Right lobe of liver (tissue), 4 donors: ENCODE measurements at regions not wholly inside any gene's neighbourhood (a gene's known extent, or its start where the extent isn't known, plus 50 kb on each side); places are given as distances from the start of the nearest gene placed in this dataset.

Source experiments
- CTCF ChIP-seq, 4 donors: fragments of 200-600 bp in 3 of 4; fragments of 450-650 bp in 1 of 4; IDR thresholded peaks; one replicate each; pipeline versions ENCODE4 v1.5.1 to v1.8.0; 2016 to 2022; ENCODE audit warnings: antibody characterized with exemption in 4 of 4, mild to moderate bottlenecking in 2 of 4
- POLR2A ChIP-seq: fragments of 450-650 bp; IDR thresholded peaks from one replicate; pipeline ENCODE4 v1.6.1; 2017; ENCODE audit warnings: antibody characterized with exemption, mild to moderate bottlenecking
- donor health status: DM: no; HTN: no; CAD: no.
- donor health status: DM: no; HTN: no; CAD: no.
- donor health status: DM: no; HTN: yes; CAD: no.

DNA sequence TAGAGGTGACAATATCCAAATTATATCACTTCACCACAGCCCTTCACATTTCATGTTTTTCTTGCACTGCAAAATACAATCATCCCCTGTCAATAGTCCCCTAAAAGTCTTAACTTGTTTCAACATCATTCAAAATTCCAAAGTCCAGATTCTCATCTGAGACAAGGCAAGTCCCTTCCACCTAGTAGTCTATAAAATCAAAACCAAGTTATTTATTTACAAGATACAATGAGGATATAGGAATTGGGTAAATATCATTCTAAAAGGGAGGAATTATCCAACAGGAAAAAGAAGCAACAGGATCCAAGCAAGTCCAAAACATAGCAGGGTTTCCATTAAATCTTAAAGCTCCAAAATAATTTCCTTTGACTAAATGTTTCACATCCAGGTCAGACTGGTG, 1076.1 kb upstream of the TMEFF2 start:
- TF ChIP-seq CTCF (IDR thresholded peaks at IDR 0.05) (no peak), POLR2A (no peak)
